ENCODE measurements at regions not wholly inside any gene's neighbourhood (a gene's known extent, or its start where the extent isn't known, plus 50 kb on each side); places are given as distances from the start of the nearest gene placed in this dataset.

GRCh38 chr14:85223667-85224066 is 306.3 kb upstream of the FLRT2 start:
- no peak for DNase-seq

DNA sequence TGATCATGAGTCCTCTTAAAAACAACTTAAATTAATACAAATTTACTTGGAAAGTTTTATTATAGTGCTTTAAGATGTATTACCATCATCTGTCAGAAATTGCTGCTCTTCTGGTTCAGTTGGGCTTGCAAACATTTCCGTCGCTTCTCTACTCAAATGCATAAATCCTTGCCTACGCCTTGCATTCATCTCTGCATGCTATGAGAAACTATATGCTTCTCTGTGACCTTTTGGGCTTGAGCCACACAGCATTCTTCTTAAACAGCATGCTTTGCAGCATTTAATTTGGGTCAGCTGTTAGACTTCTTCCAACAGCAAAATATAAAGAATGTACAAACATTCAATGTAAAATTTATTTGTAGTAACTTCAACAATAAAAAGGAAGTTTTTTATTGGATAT is 305.7 kb upstream of the FLRT2 start:
- DNase-seq = no peak

GRCh38 chr14:85233756-85234155 is 296.2 kb upstream of the FLRT2 start:
- no peak for DNase-seq

DNA sequence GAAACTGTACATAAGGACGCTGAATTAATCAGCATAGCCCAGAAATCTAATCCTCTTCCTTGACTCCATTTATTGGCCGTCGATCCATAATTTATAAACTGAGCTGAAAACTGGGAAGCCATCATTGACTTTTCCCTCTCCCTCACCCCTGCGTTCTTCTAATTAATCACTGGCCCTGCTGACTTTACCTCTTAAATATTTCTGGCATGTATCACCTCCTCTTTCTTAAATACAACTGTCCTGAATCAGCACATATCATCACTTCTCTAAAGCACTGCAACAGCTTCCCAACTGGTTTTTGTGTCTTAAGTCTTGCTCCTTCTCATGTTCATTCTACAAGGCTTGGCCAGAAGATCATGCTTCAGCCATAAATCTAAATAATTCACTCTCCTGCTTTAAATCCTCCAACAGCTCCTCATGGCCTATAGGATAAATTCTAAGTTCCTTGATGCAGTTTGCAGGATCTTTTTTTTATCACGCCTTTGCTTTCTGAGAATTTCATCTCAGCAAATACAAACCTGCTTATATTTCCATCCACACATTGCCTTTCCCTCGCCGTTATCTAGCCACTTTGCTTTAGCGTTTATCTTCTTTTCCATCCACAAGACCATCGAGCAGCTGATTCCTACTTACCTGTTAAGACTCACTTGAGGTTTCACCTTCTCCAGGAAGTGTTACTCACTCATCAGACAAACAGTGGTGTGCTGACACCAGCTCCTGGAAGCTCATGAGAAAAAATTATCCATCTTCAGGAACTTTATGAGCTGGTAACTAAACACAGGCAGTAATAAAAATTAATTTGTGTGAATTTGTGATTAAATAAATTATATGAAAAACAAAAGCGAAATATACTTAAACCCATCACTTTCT is 295.6 kb upstream of the FLRT2 start:
- no peak for DNase-seq

- DNase-seq = no peak
Observed at GRCh38 chr14:85235868-85236267, 294.1 kb upstream of the FLRT2 start.

GRCh38 chr14:85236296-85236695 is 293.6 kb upstream of the FLRT2 start:
- DNase-seq = no peak

DNA sequence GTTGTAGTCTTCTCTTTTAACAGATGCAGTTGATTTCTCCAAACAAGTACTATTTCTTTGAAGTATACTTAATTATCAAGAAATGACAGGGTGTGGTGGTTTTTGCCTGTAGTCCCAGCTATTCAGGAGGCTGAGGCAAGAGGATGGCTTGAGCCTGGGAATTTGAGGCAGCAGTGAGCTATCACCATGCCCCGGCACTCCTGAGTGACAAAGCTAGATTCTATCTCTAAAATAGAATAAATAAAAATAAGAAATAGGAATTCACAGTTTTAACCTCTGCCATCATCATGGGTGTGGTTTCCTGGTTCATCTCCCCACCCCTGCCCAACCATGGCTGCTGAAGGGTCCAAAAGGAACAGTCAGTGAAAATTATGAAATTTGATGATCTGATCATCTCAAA is 290.2 kb upstream of the FLRT2 start:
- no peak for DNase-seq

DNA sequence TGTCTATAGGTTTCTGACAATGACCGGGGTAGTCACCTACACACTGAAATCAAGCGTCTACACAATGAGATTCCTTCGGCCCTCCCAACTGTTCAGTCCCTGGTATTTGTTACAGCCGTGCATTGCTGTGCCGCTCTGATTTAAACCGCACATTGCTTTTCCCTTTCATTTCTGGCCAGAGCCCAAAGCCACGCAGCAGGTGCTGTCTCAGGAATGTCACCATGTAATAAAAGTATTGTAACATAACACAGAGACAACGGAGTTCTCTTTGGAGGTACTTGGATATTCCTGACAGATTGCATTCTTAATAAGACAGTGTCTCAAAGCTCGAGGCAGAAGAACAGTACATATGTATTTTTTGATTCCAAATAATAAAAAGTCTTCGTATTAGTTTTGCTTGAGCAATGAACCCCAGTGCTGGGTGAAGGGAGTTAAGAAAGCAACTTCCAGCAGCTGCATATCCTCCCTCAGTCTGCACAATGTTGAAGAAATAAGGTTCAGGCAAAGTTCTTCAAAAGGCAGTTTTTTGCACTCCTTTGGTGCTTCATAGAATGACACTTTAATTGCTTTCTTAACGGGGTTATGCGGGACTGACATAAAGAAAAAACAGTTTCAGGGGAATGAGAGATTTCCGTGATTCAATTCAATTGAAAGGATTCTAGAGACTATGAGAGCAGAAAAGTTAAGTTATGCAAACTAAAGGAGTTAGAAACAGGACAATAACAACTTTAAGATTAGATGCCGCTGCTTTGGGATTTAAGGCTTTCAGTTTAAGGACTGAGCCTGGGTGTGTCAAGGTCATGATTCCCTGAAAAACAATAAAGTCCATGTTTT is 288.7 kb upstream of the FLRT2 start:
- no peak for DNase-seq

- no peak for DNase-seq
Observed at GRCh38 chr14:85242666-85243065, 287.3 kb upstream of the FLRT2 start.

GRCh38 chr14:85243321-85243720 is 286.6 kb upstream of the FLRT2 start:
- no peak for DNase-seq

- no peak for DNase-seq
Observed at GRCh38 chr14:85247071-85247470, 282.9 kb upstream of the FLRT2 start.

GRCh38 chr14:85248881-85249635 is 280.9 kb upstream of the FLRT2 start:
- no peak for DNase-seq

DNA sequence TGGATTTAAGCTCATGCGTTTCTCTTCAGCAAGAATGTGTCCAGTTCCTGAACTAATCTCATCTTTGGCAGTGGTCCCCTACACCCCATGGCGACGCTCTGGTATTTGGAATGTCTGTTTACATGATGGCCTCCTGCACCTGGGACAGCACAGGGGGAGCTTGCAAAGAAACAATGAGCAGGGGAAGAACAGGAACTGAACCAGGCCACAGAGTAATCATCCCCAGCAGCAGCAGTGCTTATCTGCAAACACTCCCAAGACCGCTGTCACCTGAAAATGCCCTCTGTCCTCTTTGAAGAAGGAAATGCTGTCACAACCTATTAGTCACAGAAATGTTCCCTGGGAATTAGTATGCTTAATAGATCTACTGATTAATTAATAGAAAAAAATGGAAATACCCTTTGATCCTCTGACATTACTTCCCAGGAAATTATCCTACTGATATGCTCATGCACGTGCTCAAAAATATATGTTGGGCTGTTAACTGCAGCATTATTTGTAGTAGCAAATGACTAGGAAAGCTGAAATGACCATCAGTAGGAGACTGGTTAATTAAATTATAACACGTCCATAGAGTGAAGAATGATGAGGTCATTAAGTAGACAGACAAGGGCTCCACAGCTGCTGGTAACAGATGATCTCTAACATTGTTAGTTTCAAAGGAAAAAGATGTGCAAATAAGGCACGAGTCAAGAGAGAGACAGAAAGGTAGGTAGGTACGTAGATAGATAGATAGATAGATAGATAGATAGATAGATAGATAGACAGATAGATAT is 279.3 kb upstream of the FLRT2 start:
- no peak for DNase-seq

DNA sequence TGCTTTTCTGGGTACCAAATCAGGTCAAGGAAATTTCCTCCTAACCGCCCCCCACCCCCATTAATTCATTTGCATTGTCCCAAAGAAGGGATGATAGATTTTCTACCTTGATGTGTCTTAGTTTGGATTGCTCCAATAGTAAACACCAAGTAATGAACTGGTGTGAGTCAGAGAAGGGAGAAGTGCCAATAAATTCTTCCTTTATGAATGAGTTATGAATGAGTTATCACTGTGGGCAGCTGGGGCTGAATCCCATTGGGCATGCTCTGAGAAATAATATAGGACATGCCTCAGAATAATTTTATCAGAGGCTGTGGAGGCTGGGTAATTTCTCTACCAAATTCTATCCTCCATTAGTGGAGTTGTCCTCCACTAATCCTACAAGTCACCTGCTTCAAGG is 277.9 kb upstream of the FLRT2 start:
- no peak for DNase-seq

GRCh38 chr14:85254711-85255110 is 275.2 kb upstream of the FLRT2 start:
- DNase-seq = no peak

DNA sequence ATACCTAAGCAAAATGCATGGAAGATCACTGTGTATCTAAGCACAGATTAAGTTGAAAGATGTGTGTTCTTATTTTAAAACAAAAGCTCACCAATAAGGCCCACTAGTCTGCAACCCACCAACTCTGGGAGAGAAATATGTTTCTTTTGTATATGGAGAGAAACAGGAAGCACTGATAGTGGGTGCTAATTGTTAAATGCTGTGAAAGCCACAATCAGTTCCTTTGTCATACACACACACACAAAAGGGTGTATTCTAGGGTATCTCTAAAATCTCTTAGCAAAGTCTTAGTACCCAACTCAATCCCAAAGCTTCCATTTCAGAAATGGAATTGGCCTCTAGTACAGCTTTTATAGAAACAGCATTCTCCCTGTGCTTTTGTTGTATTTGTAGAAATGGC is 272.7 kb upstream of the FLRT2 start:
- no peak for DNase-seq

DNA sequence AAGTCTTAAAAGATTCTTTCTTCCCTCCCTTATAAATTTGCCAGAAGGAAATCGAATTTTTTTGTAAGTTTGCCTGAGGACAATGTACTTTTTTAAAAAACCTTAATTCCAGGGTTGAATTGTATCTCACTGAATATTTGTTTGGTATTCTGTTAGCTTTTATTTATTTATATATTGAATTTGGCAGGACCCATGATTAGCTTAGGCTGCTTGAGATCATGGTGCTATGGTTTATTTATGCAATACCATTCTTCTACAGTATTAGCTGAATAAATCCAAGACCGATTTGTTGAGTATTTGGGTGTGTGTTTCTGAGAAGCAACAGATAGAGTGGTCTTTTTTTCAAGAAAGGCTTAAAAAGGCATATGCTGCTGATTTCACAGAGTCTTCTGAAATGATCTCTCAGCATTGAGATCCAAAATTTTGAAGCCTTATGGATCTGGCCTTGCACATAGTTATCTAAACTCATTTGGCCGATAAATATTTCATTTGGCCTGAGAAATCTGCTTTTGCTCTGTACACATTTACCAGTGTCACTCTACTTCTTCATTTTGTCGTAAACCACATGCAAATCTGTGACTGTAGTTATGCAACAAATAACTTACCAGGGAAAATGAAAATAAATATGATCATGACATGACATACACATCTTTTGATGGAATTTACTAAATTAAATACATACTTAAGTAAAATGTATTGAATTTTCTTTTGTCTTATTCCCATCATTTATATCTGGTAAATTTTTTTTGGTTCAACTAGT is 265.8 kb upstream of the FLRT2 start:
- DNase-seq = no peak

DNA sequence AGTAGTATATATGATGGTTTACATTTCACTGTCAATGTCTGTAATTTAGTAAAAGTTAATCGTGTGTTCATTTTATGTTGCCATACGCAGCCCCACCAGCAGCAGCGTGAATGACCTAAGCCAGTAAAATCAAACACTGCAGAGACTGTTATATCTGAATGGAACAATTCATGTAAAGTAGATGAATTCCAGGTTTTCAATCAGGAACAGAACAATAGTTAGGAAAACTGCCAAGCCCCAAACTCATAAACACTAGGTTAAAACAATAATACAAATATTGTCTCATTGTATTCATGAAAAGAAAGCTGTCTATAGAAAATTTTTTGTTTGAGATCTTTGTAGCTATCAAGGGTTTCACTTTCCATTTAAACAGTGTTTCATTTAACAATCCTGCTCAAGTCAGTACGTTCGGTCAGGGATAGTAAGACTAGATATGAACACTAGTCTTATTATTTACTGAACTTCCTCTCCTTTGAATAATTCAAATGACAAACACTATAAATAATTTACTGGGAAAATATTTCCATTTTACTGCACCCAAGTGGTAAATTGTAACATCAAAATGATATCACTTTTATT is 256.8 kb upstream of the FLRT2 start:
- DNase-seq = no peak

DNA sequence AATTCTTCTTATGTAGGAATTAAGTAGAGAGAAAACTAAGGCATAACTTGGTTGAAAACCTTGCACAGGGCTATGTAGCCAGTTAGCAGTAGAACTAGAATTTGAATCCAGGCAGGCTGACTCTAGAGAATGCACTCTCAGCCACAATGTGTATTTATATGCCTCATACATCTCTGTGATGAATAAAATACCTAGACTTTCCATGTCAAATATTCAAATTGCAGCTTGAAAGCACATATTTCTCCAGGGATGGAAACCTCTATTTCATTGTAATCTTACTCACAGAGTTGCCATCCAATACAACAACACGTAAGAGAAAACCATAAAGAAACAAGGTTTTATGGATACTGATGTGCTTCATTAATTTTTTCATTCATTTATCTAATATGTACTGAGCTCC is 256.0 kb upstream of the FLRT2 start:
- no peak for DNase-seq

GRCh38 chr14:85276161-85276978 is 253.6 kb upstream of the FLRT2 start:
- DNase-seq = no peak

DNA sequence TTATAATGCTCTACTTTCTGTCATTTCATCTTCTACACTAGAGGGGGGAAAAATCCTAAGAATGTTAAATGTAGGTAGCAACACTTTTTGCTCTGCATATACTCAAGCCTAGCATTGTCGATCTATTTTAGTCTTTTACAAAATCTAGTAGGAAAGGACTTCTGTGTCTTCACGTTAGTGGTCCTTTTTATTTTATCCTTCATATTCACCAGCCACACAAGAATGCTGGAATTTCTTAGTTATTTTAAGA is 253.0 kb upstream of the FLRT2 start:
- no peak for DNase-seq
